ENCODE measurements at regions not wholly inside any gene's neighbourhood (a gene's known extent, or its start where the extent isn't known, plus 50 kb on each side); places are given as distances from the start of the nearest gene placed in this dataset.
A peak's percentile ranks its signal among the peaks of the same experiment; 100 is the strongest.

DNA sequence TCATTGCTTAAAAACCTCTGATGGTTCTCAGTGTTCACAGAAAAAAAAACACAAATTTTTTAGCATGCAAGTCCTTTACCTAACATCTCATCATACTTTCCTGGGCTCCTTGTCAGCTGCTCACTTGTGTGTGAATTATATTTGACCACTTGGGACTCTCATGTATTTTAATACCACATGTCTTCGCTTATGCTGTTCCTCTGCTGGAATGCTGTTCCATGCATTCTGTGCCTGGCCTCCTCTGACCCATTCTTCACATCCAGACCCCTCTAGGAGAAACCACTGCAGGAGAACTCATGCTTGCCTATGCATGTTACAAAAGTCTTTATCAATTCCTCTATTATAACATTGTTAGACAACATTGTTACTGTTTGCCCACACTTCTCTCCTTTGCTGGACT is 157.6 kb downstream of the PDGFRA start:
- in situ Hi-C loops (cut with MboI) (no loop called here), intact Hi-C loops (cut with micrococcal nuclease) (no loop called here)
- Histone ChIP-seq H3K79me2 (ENCODE audit: control insufficient read depth, insufficient read depth, low read length) (no peaks in the 10 kb centered on the region), H4K20me1 (replicated peaks; ENCODE audit: control insufficient read depth, insufficient read depth, low read length) (no peaks in the 10 kb centered on the region), H3K27me3 (ENCODE audit: control insufficient read depth in 2 of 2, insufficient read depth in 2 of 2, low read length in 2 of 2) (peaks cover 0 to 4% of the 10 kb centered on the region in 2 experiments; a peak in 2 of 5 replicates), H3K36me3 (ENCODE audit: control insufficient read depth, insufficient read depth, low read length) (no peaks in the 10 kb centered on the region), H3K4me3 (no peak overlapping the region), H3K9ac (ENCODE audit: insufficient read depth in 1 of 2, low read depth in 2 of 2, low read length in 2 of 2) (no peak overlapping the region), H3K4me2 (ENCODE audit: insufficient read depth, low read length) (no peak overlapping the region), H3K9me3 (replicated peaks; ENCODE audit: control insufficient read depth, insufficient read depth, low read depth, low read length) (no peaks in the 10 kb centered on the region), H3K9me1 (ENCODE audit: control insufficient read depth, insufficient read depth, low read length) (no peaks in the 10 kb centered on the region), H3K27ac (ENCODE audit: extremely low read depth, low read depth, low read length) (no peak overlapping the region), H3K4me1 (replicated peaks in 1 of 2; ENCODE audit: control insufficient read depth in 2 of 2, insufficient read depth in 2 of 2, low read length in 2 of 2) (no peaks in the 10 kb centered on the region; a peak in 1 of 5 replicates), H2AFZ (ENCODE audit: low read depth, low read length) (no peak overlapping the region)
- DNase-seq (ENCODE audit: extremely low read depth in 1 of 4, low spot score in 3 of 4) (no peak), ATAC-seq (no peak), FAIRE-seq (no peak)
- CTCF ChIA-PET (ENCODE audit: low intra/inter-chr PET ratio) = no interaction called here
- BruUV-seq (replicated peaks) = no TSS peak
- no peak for TF ChIP-seq SNIP1 (IDR thresholded peaks at IDR 0.05; ENCODE audit: low read depth)
- TF ChIP-seq, protein P1, sequence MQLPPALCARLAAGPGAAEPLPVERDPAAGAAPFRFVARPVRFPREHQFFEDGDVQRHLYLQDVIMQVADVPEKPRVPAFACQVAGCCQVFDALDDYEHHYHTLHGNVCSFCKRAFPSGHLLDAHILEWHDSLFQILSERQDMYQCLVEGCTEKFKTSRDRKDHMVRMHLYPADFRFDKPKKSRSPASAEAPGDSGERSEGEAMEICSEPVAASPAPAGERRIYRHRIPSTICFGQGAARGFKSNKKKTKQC (CRISPR knock-in tag; IDR thresholded peaks at IDR 0.05) = no peak
- TF ChIP-seq, protein P2, sequence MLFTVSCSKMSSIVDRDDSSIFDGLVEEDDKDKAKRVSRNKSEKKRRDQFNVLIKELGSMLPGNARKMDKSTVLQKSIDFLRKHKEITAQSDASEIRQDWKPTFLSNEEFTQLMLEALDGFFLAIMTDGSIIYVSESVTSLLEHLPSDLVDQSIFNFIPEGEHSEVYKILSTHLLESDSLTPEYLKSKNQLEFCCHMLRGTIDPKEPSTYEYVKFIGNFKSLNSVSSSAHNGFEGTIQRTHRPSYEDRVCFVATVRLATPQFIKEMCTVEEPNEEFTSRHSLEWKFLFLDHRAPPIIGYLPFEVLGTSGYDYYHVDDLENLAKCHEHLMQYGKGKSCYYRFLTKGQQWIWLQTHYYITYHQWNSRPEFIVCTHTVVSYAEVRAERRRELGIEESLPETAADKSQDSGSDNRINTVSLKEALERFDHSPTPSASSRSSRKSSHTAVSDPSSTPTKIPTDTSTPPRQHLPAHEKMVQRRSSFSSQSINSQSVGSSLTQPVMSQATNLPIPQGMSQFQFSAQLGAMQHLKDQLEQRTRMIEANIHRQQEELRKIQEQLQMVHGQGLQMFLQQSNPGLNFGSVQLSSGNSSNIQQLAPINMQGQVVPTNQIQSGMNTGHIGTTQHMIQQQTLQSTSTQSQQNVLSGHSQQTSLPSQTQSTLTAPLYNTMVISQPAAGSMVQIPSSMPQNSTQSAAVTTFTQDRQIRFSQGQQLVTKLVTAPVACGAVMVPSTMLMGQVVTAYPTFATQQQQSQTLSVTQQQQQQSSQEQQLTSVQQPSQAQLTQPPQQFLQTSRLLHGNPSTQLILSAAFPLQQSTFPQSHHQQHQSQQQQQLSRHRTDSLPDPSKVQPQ (CRISPR knock-in tag; IDR thresholded peaks at IDR 0.05; ENCODE audit: borderline replicate concordance) = no peak
- TF ChIP-seq SIRT6 (IDR thresholded peaks at IDR 0.05; ENCODE audit: low read depth, low read length) = no peak
- peak; percentile 24; the same call in 1 of the 2 replicates for TF ChIP-seq CC2D1A (IDR thresholded peaks at IDR 0.05)
- TF ChIP-seq GTF2A2 (tag; IDR thresholded peaks at IDR 0.05) = no peak
- TF ChIP-seq NR1H2 (CRISPR knock-in tag; IDR thresholded peaks at IDR 0.05) = no peak
- TF ChIP-seq ZNF707 (CRISPR knock-in tag; conservative IDR thresholded peaks at IDR 0.05) = no peak
- peak; percentile 9 for TF ChIP-seq ZNF644 (tag; IDR thresholded peaks at IDR 0.05; ENCODE audit: low read depth)
- 0 out of 4 replicates have a peak, but pooled peaks of 1 of the 2 experiments have one; percentile 3 for TF ChIP-seq RAD21 (CRISPR knock-in tag; conservative IDR thresholded peaks at IDR 0.05 in 1 of 2, IDR thresholded peaks at IDR 0.05 in 1 of 2)
- peak; percentile 9 for TF ChIP-seq CCNT2 (IDR thresholded peaks at IDR 0.05; ENCODE audit: borderline replicate concordance, extremely low read depth, insufficient read length, low read depth, low read length)
- no peak for TF ChIP-seq HDAC6 (IDR thresholded peaks at IDR 0.05; ENCODE audit: low read depth, low read length)
- no peak for TF ChIP-seq RBM22 (IDR thresholded peaks at IDR 0.05; ENCODE audit: low read depth, low read length, poor library complexity, severe bottlenecking)
- peak; percentile 93 for TF ChIP-seq ADNP (tag; IDR thresholded peaks at IDR 0.05)
- TF ChIP-seq YY1 (IDR thresholded peaks at IDR 0.05; ENCODE audit: borderline replicate concordance in 1 of 3, control insufficient read depth in 1 of 3, extremely low read depth in 1 of 3, insufficient read depth in 3 of 3, insufficient read length in 1 of 3, insufficient replicate concordance in 2 of 3, low read depth in 1 of 3, low read length in 2 of 3) = no peak
- peak; percentile 48 for TF ChIP-seq RBM25 (IDR thresholded peaks at IDR 0.05; ENCODE audit: low read depth, low read length, severe bottlenecking)
- no peak for TF ChIP-seq SIN3B (IDR thresholded peaks at IDR 0.05; ENCODE audit: low read depth)
- POLR2A ChIA-PET = interaction anchor here (0.6 kb wide), 1 partner anchor 206 kb away, joined by 3 read pairs; no protein-coding TSS in a partner anchor
- 45% methylated on average over 1 of the region's 1 CpG for WGBS (ENCODE audit: insufficient coverage, low coverage, missing lambda C conversion rate)
